Fibroblast of villous mesenchyme (primary cell): ENCODE measurements at regions not wholly inside any gene's neighbourhood (a gene's known extent, or its start where the extent isn't known, plus 50 kb on each side); places are given as distances from the start of the nearest gene placed in this dataset.

Experiments
- DNase-seq: peaks from one replicate; pipeline ENCODE4 v3.0.0-alpha.2; 2010; ENCODE audit warnings: low read depth
- H3K4me3 ChIP-seq: 2 replicates; pipeline ENCODE4 v1.5.1; 2011; ENCODE audit warnings: low read depth, mild to moderate bottlenecking, low read length
- CTCF ChIP-seq: IDR thresholded peaks from 2 replicates; pipeline ENCODE4 v1.5.1; 2012; ENCODE audit warnings: low read depth, mild to moderate bottlenecking, low read length; ENCODE audit not compliant: insufficient read depth

- no peak for DNase-seq
- no peak for TF ChIP-seq CTCF
- no peak overlapping the region for H3K4me3 ChIP-seq
These were observed 360.9 kb upstream of the TNRC6C start for GRCh38 chr17:77597418-77598240.

- H3K4me3 ChIP-seq, result no peak overlapping the region
- no peak for DNase-seq
These were observed 360.3 kb upstream of the TNRC6C start for GRCh38 chr17:77598241-77598620.

GRCh38 chr17:77599699-77600098 is 358.8 kb upstream of the TNRC6C start:
- no peak for TF ChIP-seq CTCF
- no peak for DNase-seq
- H3K4me3 ChIP-seq, result no peak overlapping the region

More at GRCh38 chr17:77598241-77598620, 360.3 kb upstream of the TNRC6C start:
- TF ChIP-seq CTCF, result no peak

GRCh38 chr17:77600346-77600745 is 358.2 kb upstream of the TNRC6C start:
- no peak overlapping the region for H3K4me3 ChIP-seq
- TF ChIP-seq CTCF, result no peak
- DNase-seq, result no peak

GRCh38 chr17:77601054-77601979 is 357.2 kb upstream of the TNRC6C start:
- H3K4me3 ChIP-seq, result no peak overlapping the region
- DNase-seq, result no peak
- TF ChIP-seq CTCF, result no peak

GRCh38 chr17:77602062-77602746 is 356.3 kb upstream of the TNRC6C start:
- no peak overlapping the region for H3K4me3 ChIP-seq
- peak; percentile 65 for DNase-seq
- TF ChIP-seq CTCF, result no peak
